Ovary (tissue), 3 donors: ENCODE measurements at regions not wholly inside any gene's neighbourhood (a gene's known extent, or its start where the extent isn't known, plus 50 kb on each side); places are given as distances from the start of the nearest gene placed in this dataset.

ENCODE experiments used
- CTCF ChIP-seq, 3 donors: fragments of 450-650 bp in 2 of 3; fragments of 200-600 bp in 1 of 3; IDR thresholded peaks; one replicate each; pipeline versions ENCODE4 v1.5.1 to v1.8.0; 2016 to 2022; ENCODE audit warnings: antibody characterized with exemption in 3 of 3, mild to moderate bottlenecking in 1 of 3
- EP300 ChIP-seq: sonication (generic); formaldehyde crosslinking; IDR thresholded peaks from one replicate; pipeline ENCODE4 v1.6.1; 2017; ENCODE audit warnings: antibody characterized with exemption
- POLR2A ChIP-seq: fragments of 450-650 bp; IDR thresholded peaks from one replicate; pipeline ENCODE4 v1.6.1; 2017; ENCODE audit warnings: antibody characterized with exemption, mild to moderate bottlenecking, moderate library complexity
- donor health status: DM: no; HTN: no; CAD: no.

GRCh38 chr20:30606990-30607389 lies 650.5 kb upstream of the DEFB115 start:
- TF ChIP-seq CTCF (IDR thresholded peaks at IDR 0.05), result no peak
- no peak for TF ChIP-seq EP300
- no peak for TF ChIP-seq POLR2A
